ENCODE measurements at regions not wholly inside any gene's neighbourhood (a gene's known extent, or its start where the extent isn't known, plus 50 kb on each side); places are given as distances from the start of the nearest gene placed in this dataset.
"Not testable (repeated sequence)": the region's sequence is repeated elsewhere in the genome, so short reads cannot be mapped to it uniquely, and the experiment has no call there.

DNA sequence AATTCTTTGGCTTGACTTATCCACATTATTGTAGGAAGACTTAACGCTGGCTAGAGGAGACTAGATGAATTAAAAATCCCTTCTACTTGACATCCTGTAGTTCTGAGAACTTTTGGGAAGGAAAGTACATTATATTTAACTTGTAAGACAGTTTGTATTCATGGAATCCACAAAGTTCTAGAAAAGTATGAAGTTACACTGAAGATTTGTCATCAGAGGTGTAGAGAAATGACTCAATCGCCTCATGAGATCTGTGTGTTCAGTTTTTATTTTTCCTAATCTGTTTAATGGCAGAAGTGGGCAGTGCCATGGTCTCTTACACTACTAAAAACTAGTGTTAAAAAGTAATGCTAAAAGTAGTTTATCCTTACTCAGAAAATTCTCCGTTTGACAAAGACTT is 89.1 kb upstream of the SMIM30 start:
- DNase-seq: no peak

DNA sequence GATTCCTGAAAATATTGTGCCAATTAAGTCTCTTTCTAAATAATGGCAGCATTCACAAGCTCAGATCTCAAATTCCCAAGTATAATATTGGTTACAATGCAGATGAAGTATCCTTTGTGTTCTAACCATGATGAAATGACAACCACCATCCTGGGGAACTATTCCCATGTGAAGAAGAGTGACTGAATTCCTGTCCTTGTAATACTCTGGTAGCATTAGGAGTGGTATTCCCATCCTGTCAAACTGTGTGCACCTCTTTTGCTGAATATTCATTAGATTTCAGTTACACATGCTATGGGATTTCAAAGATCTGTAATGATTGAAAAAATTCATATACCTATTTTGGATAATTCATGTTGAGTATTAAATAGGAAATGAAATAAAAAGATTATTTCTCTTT is 86.1 kb upstream of the SMIM30 start:
- DNase-seq: no peak

DNA sequence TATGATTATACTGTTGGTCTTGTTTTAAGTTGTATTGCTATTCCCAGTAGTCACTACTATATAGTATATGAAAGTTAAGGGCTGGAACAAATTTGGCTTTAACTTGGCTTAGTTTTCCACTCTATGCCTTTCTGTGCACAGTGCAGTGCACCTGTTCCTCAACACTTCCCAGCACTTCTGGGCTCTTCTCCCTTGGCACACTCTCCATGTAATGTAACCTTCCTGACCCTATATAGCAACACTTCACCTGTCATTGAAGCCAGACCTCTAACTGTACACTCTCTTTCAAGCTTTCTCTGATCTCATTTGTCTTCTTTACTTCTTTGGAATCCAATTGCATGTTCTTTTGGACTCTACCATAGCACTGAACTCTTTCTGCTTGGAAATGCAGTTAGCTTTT is 83.9 kb upstream of the SMIM30 start:
- no peak for DNase-seq

DNA sequence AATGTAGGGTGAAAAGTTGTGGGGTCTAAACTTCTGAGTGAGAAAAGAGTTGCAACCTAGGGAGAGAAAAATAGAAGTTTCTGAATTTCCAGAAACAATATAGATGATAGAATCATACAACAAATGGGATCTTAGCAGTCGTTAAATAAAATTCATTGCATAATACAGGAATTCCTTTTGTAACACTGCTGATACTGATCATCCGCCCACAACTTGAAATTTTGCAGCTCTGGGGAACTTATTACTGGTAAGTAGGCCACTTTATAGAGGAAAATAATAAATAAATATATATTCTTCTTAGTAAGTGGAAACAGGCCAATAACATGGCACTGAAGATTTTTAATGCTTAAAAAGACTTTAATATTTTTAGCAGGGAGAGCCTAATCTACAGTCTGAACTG is 81.9 kb upstream of the SMIM30 start:
- no peak for DNase-seq

DNA sequence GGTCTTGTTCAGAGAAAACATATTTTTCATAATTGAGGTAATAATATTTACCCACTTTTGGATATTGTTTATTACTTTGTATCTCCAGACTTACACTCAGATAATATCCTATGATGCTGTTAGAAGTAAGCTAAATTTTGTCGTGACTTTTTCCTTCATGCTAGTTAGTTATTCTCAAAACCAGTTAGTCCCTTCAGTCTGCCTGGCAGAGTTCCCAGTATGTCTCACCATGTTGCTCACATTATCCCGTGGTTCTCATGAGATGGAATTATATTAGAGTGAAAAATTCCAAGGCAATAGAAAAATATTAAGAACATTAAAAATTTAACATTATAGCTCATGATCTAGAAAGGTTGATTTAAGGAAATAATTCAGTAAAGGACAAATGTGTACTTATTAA is 81.5 kb upstream of the SMIM30 start:
- DNase-seq: no peak

DNA sequence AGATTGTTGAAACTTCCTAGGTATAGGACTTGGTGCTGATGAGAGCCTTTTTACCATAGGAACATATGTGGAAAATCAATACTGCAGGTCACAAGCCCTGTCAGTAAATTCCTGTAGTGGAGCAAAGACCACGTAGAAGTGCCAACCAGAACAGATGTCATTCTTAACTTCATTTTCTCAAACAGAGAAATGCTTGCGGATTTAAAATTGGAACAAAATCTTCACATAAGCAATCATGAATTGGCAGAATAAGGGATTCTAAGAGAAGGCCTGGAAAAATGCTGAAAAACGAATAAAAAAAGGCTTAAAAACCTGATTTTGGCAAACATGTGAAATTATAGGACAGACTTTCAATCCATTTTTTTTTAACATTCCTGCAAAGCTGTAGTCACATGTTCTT is 80.8 kb upstream of the SMIM30 start:
- DNase-seq: no peak

DNA sequence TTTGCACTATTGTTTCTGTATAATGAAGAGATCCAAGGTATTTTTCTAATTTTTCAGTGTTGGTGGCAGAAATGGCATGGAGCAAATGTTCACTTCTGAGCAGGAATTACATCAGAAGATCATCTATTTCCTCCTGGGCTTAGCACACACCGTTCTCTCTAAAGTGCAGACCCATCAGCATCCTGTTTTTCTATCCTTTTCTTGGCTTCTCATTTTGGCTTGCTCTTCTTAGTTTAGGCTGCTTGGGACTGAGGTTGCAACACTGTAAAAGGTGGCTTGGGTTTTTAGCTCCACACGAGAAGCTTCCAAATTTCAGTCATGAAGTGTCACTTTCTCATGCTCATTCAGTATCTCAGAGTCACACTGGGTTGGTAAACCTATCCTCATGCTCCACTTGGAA is 79.9 kb upstream of the SMIM30 start:
- DNase-seq: no peak

DNA sequence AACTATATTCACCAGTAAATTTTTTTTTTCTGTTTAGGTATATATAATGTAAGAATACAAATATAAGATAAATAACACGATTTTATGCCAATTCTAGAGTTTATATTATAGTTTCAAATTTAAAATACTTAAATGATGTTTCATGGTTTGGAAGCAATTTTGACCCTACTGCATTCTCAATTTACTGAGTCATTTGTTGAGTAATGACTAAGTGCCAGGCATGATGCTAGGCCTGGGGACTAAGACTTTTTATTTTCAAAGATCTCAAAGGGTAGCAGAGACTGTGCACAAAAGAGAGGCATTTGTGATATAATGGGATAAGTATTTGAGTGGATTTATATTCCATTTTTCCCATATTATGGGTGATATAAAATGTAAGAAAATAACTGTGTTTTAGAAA is 78.9 kb upstream of the SMIM30 start:
- no peak for DNase-seq

DNA sequence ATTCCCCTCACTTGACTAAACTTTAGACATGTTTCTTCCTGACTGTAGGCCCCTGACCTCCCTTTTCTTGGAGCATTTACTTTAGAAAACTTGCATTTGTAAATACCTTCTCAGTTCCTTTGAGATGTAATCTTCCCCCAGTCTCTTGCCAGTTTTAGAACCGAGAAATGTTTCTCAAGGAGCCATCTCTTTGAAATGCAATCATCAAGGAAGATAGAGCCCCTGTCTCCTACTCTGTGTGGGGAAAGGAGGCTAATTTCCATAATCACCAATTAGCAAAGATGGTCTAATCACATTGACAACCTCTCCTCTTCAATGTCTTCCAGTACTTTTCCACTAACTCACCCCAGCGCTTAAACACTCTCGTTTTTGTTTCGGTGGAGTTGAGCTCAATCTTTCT is 70.0 kb upstream of the SMIM30 start:
- DNase-seq: no peak

DNA sequence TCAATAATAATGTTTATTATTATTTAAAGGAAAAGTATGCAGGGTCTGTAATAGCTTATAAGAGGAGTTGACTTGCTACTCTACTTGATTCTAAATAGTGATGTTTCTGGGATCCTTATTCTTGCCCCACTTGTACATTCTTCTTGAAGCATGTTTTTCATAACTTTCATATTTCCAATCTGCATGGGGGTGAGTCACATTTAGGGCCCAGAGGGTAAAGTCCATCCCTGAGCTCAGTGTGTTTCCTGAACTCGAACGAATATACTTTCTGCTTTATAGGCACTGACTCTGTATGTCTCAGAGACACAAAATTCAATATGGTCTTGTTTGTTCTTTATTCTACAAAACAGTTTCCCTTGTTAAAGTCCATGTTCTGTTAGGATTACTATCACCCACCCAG is 61.0 kb upstream of the SMIM30 start:
- no peak for DNase-seq

DNA sequence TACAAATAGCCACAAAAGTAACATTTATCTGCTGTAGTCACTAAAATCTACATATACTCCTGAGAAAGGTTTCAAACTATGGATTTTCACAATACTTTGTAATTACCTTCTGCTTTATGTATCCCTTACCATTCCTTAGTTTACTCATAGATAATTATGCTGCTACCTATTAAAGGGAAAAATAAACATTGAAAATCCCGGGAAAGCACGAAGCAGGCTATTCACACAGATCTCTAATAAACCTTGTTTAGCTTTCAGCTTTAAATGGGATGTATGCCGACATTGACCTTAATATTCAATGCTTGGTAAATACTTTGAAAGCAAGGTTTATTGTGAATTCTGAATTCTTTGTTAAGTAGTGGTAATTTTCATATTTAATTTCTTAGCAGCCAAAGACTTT is 58.5 kb upstream of the SMIM30 start:
- DNase-seq: no peak

DNA sequence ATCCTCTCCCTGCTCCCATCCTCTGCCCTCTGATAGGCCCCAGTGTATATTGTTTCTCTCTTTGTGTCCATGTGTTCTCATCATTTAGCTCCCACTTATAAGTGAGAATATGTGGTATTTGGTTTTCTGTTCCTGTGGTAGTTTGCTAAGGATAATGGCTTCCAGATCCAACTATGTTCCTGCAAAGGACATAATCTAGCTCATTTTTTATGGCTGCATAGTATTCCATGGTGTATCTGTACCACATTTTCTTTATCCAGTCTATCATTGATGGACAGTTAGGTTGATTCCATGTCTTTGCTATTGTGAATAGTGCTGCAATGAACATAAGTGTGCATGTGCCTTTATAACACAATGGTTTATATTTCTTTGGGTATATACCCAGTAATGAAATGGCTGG is 57.8 kb upstream of the SMIM30 start:
- DNase-seq: not testable (repeated sequence)

DNA sequence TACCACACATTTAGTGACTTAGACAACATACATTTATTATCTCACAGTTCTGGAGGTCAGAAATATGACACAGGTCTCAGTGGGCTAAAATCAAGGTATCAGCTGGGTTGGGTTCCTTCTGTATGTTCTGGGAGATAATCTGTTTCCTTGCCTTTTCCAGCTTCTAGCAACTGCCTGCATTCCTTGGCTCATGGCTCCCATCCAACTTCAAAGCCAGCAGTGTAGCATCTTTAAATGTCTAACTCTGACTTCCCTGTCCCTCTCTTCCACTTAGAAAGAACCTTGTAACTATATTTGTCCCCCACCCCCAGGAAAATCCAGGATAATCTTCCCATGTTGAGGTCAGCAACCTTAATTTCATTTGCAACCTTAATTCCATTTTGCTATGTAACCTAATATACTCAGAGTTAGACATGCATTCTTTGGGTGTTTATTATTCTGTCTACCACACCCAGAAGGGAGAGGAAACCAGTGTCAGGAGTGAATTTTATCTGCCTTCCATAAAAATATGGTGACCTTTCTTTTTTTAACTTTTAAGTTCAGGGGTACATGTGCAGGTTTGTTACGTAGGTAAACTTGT is 57.3 kb upstream of the SMIM30 start:
- no peak for DNase-seq

DNA sequence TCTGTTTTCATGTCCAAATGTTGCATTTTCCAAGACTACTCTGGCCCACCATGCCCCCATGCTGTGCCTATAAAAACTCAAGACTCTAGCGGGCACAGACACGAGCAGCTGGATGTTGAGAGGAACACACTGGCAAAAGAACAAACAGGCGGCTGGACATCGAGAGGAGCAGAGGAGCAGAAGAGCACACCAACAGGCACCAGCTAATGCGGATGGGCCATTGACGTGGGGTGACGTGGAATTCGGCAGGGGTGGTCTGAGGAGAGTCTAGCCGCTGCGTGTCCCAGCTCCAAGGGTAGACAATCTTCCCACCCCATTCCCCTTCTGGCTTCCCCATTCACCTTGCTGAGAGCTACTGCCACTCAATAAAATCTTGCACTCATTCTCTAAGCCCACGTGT is 54.4 kb upstream of the SMIM30 start:
- DNase-seq: no peak

DNA sequence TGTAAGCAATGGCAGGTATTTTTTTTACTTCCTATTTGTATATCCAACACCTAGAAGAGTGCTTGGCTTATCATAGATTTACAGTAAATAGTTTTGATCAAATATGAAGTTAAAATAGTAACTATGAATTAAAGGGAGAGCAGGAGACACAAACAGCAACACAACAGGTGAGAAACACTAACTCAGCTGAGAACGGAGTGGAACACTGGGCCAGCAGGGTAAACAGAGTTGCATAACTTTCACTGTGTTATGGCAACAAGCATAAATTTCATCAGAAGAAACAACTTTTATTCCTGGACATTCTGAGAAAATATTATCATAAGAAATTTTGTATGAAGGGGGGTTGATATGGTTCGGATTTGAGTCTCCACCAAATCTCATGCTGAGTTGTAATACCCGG is 52.2 kb upstream of the SMIM30 start:
- DNase-seq: no peak

Data from effector CD4-positive, alpha-beta T cell (primary cell).